DND-41 (cell line): ENCODE measurements at regions not wholly inside any gene's neighbourhood (a gene's known extent, or its start where the extent isn't known, plus 50 kb on each side); places are given as distances from the start of the nearest gene placed in this dataset.
"Not testable (repeated sequence)": the region's sequence is repeated elsewhere in the genome, so short reads cannot be mapped to it uniquely, and the experiment has no call there.

ENCODE experiments used
- CTCF ChIP-seq: IDR thresholded peaks from 2 replicates; pipeline ENCODE4 v1.5.1; 2012; ENCODE audit warnings: borderline replicate concordance, low read length, moderate library complexity, mild to moderate bottlenecking; ENCODE audit not compliant: poor library complexity, severe bottlenecking; ENCODE audit errors: extremely low read depth
- EZH2 ChIP-seq: IDR thresholded peaks from 3 replicates; pipeline ENCODE4 v1.6.1; 2012; ENCODE audit warnings: borderline replicate concordance, low read depth, mild to moderate bottlenecking, moderate library complexity, low read length, inconsistent platforms; ENCODE audit not compliant: severe bottlenecking

GRCh38 chr3:20970807-20971206, 780.2 kb downstream of the ZNF385D start:
- not testable (repeated sequence) for TF ChIP-seq CTCF, EZH2
